MM.1S (cell line): ENCODE measurements at regions not wholly inside any gene's neighbourhood (a gene's known extent, or its start where the extent isn't known, plus 50 kb on each side); places are given as distances from the start of the nearest gene placed in this dataset.

ENCODE experiments used
- DNase-seq: peaks from one replicate; pipeline ENCODE4 v3.0.0-alpha.2; 2015
- H2AFZ ChIP-seq: fragments of 300-600 bp; sonication (generic); 2 replicates; pipeline ENCODE4 v1.6.0; 2016; ENCODE audit warnings: antibody characterized with exemption, low read length
- H3F3A ChIP-seq: fragments of 300-600 bp; sonication (generic); 2 replicates; pipeline ENCODE4 v1.6.1; 2016; ENCODE audit warnings: mild to moderate bottlenecking, antibody characterized with exemption, low read length, moderate library complexity, mixed read lengths; ENCODE audit not compliant: insufficient read depth
- H3K27ac ChIP-seq: fragments of 300-600 bp; sonication (generic); 2 replicates; pipeline ENCODE4 v1.5.1; 2016; ENCODE audit warnings: mild to moderate bottlenecking, low read length
- H3K27me3 ChIP-seq: fragments of 300-600 bp; sonication (generic); replicated peaks from 2 replicates; pipeline ENCODE4 v1.6.0; 2016; ENCODE audit warnings: low read length; ENCODE audit not compliant: insufficient read depth
- H3K36me3 ChIP-seq: fragments of 300-600 bp; sonication (generic); replicated peaks from 2 replicates; pipeline ENCODE4 v1.6.1; 2016; ENCODE audit warnings: mild to moderate bottlenecking, low read length, mixed read lengths; ENCODE audit not compliant: insufficient read depth
- H3K4me1 ChIP-seq: fragments of 300-600 bp; sonication (generic); 2 replicates; pipeline ENCODE4 v1.6.1; 2016; ENCODE audit warnings: low read length, mixed read lengths
- H3K4me2 ChIP-seq: fragments of 300-600 bp; sonication (generic); 2 replicates; pipeline ENCODE4 v1.6.0; 2016; ENCODE audit warnings: low read depth, low read length
- H3K4me3 ChIP-seq: fragments of 300-600 bp; sonication (generic); 2 replicates; pipeline ENCODE4 v1.5.1; 2016; ENCODE audit warnings: low read length, mixed read lengths
- H3K79me2 ChIP-seq: fragments of 300-600 bp; sonication (generic); 2 replicates; pipeline ENCODE4 v1.6.1; 2016; ENCODE audit warnings: mixed run types, low read length, mixed read lengths
- H3K9ac ChIP-seq: fragments of 300-600 bp; sonication (generic); 2 replicates; pipeline ENCODE4 v1.6.1; 2016; ENCODE audit warnings: low read length, mixed read lengths
- H3K9me2 ChIP-seq: fragments of 300-600 bp; sonication (generic); replicated peaks from 2 replicates; pipeline ENCODE4 v1.6.1; 2016; ENCODE audit warnings: mild to moderate bottlenecking, low read length, mixed read lengths; ENCODE audit not compliant: insufficient read depth
- H3K9me3 ChIP-seq: fragments of 300-600 bp; sonication (generic); replicated peaks from 2 replicates; pipeline ENCODE4 v1.6.1; 2016; ENCODE audit warnings: mild to moderate bottlenecking, low read length, mixed read lengths; ENCODE audit not compliant: insufficient read depth
- H4K20me1 ChIP-seq: fragments of 300-600 bp; sonication (generic); 2 replicates; pipeline ENCODE4 v1.6.1; 2016; ENCODE audit warnings: mild to moderate bottlenecking, low read length, moderate library complexity, mixed read lengths; ENCODE audit not compliant: insufficient read depth
- EZH2 ChIP-seq: fragments of 300-600 bp; sonication (generic); optimal IDR thresholded peaks from 2 replicates; pipeline ENCODE3; 2017; ENCODE audit warnings: low read depth, mild to moderate bottlenecking, antibody characterized with exemption, low read length, mixed read lengths
- EZH2phosphoT487 ChIP-seq: fragments of 300-600 bp; sonication (generic); IDR thresholded peaks from 2 replicates; pipeline ENCODE4 v1.6.1; 2018; ENCODE audit warnings: antibody characterized with exemption, low read length
- TF ChIP-seq, protein P1 (sequence below): fragments of 300-600 bp; sonication (generic); IDR thresholded peaks from 2 replicates; pipeline ENCODE4 v1.5.1; 2016; ENCODE audit warnings: antibody characterized with exemption, low read length, mixed read lengths

DNA sequence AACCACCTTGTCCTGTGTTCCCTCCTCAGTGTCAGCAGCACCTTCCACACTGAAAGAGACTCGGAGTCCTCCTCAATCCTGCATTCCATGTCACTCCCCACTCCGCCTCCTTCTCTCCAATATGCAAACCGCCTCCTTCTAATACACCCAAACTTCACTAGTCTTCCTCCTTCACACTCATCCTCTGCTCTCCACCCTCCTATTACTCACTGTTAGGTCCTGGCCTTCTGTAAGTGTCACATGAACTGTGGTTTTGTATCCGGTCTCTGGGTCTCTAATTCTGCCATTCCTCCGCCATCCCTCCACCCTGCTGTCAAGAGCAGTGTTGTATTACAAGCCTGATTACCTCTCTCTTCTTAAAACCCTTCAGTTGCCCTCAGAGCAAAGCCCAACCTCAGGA lies 200.5 kb upstream of the CDYL start:
- no peak overlapping the region for H3K4me2 ChIP-seq
- H3K9ac ChIP-seq = no peak overlapping the region
- no peak for DNase-seq
- H3K4me1 ChIP-seq = no peaks in the 10 kb centered on the region
- TF ChIP-seq EZH2phosphoT487 = no peak
- no peaks in the 10 kb centered on the region for H3K79me2 ChIP-seq
- H3K27me3 ChIP-seq = no peaks in the 10 kb centered on the region
- H2AFZ ChIP-seq = no peak overlapping the region
- no peaks in the 10 kb centered on the region for H3K9me2 ChIP-seq
- H4K20me1 ChIP-seq = no peaks in the 10 kb centered on the region
- H3K36me3 ChIP-seq = no peaks in the 10 kb centered on the region
- no peak overlapping the region for H3K4me3 ChIP-seq
- H3K27ac ChIP-seq = no peak overlapping the region
- H3F3A ChIP-seq = no peaks in the 10 kb centered on the region
- no peaks in the 10 kb centered on the region for H3K9me3 ChIP-seq

DNA sequence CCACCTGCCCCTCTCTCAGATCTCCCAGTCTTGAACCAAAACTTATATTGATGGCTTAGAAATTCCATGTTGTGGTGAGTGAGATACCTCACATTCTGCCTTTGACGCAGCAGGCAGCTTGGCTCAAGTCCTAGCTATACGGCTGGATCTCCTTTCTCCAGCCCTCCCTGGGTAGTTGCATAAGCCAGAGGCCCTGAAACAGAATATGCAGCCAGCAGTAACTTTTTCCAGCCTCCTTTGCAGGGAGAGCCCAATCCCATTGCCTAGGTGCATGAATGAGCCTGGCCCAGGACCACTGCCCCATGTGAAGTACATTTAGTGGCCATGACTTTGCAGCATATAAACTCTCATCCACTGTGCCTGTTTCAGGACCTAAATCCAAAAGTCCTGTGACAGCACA lies 202.2 kb upstream of the CDYL start:
- H2AFZ ChIP-seq = no peak overlapping the region
- H3K9ac ChIP-seq = no peak overlapping the region
- no peaks in the 10 kb centered on the region for H3K27me3 ChIP-seq
- no peaks in the 10 kb centered on the region for H3K9me2 ChIP-seq
- H3K9me3 ChIP-seq = no peaks in the 10 kb centered on the region
- H3K4me3 ChIP-seq = no peak overlapping the region
- H3K36me3 ChIP-seq = no peaks in the 10 kb centered on the region
- no peaks in the 10 kb centered on the region for H3K79me2 ChIP-seq
- H3F3A ChIP-seq = no peaks in the 10 kb centered on the region
- no peak overlapping the region for H3K4me2 ChIP-seq
- TF ChIP-seq EZH2 (no peak), EZH2phosphoT487 (no peak)
- TF ChIP-seq, protein P1, sequence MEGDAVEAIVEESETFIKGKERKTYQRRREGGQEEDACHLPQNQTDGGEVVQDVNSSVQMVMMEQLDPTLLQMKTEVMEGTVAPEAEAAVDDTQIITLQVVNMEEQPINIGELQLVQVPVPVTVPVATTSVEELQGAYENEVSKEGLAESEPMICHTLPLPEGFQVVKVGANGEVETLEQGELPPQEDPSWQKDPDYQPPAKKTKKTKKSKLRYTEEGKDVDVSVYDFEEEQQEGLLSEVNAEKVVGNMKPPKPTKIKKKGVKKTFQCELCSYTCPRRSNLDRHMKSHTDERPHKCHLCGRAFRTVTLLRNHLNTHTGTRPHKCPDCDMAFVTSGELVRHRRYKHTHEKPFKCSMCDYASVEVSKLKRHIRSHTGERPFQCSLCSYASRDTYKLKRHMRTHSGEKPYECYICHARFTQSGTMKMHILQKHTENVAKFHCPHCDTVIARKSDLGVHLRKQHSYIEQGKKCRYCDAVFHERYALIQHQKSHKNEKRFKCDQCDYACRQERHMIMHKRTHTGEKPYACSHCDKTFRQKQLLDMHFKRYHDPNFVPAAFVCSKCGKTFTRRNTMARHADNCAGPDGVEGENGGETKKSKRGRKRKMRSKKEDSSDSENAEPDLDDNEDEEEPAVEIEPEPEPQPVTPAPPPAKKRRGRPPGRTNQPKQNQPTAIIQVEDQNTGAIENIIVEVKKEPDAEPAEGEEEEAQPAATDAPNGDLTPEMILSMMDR = no peak
- no peak overlapping the region for H3K27ac ChIP-seq
- H4K20me1 ChIP-seq = no peaks in the 10 kb centered on the region
- DNase-seq = no peak
- no peaks in the 10 kb centered on the region for H3K4me1 ChIP-seq

- Histone ChIP-seq H3K4me3 (no peak overlapping the region), H3K79me2 (no peaks in the 10 kb centered on the region), H3F3A (no peaks in the 10 kb centered on the region), H2AFZ (no peak overlapping the region), H3K9ac (no peak overlapping the region), H3K4me2 (no peak overlapping the region), H3K9me3 (no peaks in the 10 kb centered on the region), H3K27me3 (no peaks in the 10 kb centered on the region), H4K20me1 (no peaks in the 10 kb centered on the region), H3K9me2 (no peaks in the 10 kb centered on the region), H3K27ac (no peak overlapping the region), H3K4me1 (no peaks in the 10 kb centered on the region), H3K36me3 (no peaks in the 10 kb centered on the region)
- TF ChIP-seq EZH2 = no peak
- no peak for TF ChIP-seq EZH2phosphoT487
- TF ChIP-seq, protein P1 = no peak
- DNase-seq = no peak
Measured at GRCh38 chr6:4571011-4571410, 205.2 kb upstream of the CDYL start.

DNA sequence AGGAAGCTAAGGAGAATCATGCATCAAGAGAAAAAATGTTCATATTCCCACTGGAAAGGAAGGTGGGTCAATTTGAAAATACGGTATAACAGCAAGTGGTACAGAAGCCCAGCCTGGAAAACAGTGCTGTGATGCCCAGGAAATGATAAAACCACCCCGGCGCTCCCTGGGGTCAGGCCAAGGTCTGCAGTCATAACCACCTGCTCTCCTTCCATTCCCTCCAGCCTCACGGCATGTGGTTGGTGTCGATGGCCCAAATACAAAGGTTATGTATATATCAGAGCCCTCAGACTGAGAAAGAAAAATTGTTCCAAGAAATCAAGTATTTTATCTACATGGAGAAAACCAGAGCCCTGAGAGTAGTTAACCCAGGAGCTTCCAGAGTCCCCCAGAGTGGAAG lies 208.1 kb upstream of the CDYL start:
- no peak for TF ChIP-seq EZH2
- TF ChIP-seq, protein P1 = no peak
- no peak for TF ChIP-seq EZH2phosphoT487
- no peaks in the 10 kb centered on the region for H3K79me2 ChIP-seq
- no peaks in the 10 kb centered on the region for H3K36me3 ChIP-seq
- H3K27me3 ChIP-seq = no peaks in the 10 kb centered on the region
- H3K4me3 ChIP-seq = no peak overlapping the region
- no peaks in the 10 kb centered on the region for H3K4me1 ChIP-seq
- H3F3A ChIP-seq = no peaks in the 10 kb centered on the region
- H2AFZ ChIP-seq = no peak overlapping the region
- H3K4me2 ChIP-seq = no peak overlapping the region
- H3K27ac ChIP-seq = no peak overlapping the region
- no peaks in the 10 kb centered on the region for H3K9me2 ChIP-seq
- no peaks in the 10 kb centered on the region for H4K20me1 ChIP-seq
- H3K9ac ChIP-seq = no peak overlapping the region
- no peaks in the 10 kb centered on the region for H3K9me3 ChIP-seq
- DNase-seq = no peak
